Glutamatergic neuron (in vitro differentiated cells): ENCODE measurements at regions not wholly inside any gene's neighbourhood (a gene's known extent, or its start where the extent isn't known, plus 50 kb on each side); places are given as distances from the start of the nearest gene placed in this dataset.

Source experiments
- DNase-seq: peaks from one replicate; pipeline ENCODE4 v3.0.0; 2022
- H3K27ac Mint-ChIP-seq: one replicate; pipeline ENCODE4 v1.8.0; 2020; ENCODE audit warnings: mild to moderate bottlenecking, mixed read lengths, inconsistent platforms; ENCODE audit not compliant: unreplicated experiment
- H3K27me3 Mint-ChIP-seq: one replicate; pipeline ENCODE4 v1.8.0; 2020; ENCODE audit warnings: mild to moderate bottlenecking, moderate library complexity, mixed read lengths, inconsistent platforms; ENCODE audit not compliant: unreplicated experiment
- H3K36me3 Mint-ChIP-seq: one replicate; pipeline ENCODE4 v1.8.0; 2020; ENCODE audit warnings: mild to moderate bottlenecking, mixed read lengths, inconsistent platforms; ENCODE audit not compliant: unreplicated experiment
- H3K4me1 Mint-ChIP-seq: one replicate; pipeline ENCODE4 v1.8.0; 2020; ENCODE audit warnings: mild to moderate bottlenecking, low read depth, mixed read lengths, inconsistent platforms; ENCODE audit not compliant: unreplicated experiment
- H3K4me3 Mint-ChIP-seq: one replicate; pipeline ENCODE4 v1.8.0; 2020; ENCODE audit warnings: mild to moderate bottlenecking, mixed read lengths, inconsistent platforms; ENCODE audit not compliant: unreplicated experiment
- H3K9me3 Mint-ChIP-seq: one replicate; pipeline ENCODE4 v1.8.0; 2020; ENCODE audit warnings: mild to moderate bottlenecking, moderate library complexity, mixed read lengths, inconsistent platforms; ENCODE audit not compliant: unreplicated experiment
- TF ChIP-seq, protein P1 (sequence below): fragments of 200-600 bp; sonication (generic); IDR thresholded peaks from one replicate; pipeline ENCODE4 v1.5.0; 2021; ENCODE audit not compliant: partially characterized antibody, unreplicated experiment

DNA sequence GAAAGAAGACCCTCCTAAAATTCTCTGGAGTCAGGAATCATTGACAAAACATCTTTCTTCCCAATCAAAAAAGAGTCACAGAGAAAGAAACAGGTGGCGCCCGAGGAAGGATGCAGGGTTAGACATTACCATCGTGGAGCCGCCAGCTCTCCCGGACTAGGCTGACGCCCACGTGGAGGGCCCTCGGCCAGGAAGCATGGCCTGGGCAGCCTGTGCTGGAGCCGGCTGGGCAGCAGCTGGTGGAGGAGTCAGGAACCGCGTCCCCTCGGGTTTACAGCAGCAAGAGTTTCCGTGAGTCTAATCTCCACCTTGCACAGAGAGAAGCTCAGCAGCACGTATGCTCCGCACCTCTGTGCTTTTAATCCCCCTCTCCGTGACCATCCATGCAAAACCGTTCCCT, 533.7 kb upstream of the ATP11B start:
- Mint-ChIP-seq H3K9me3 (no peaks in the 10 kb centered on the region), H3K27ac (no peak overlapping the region)

DNA sequence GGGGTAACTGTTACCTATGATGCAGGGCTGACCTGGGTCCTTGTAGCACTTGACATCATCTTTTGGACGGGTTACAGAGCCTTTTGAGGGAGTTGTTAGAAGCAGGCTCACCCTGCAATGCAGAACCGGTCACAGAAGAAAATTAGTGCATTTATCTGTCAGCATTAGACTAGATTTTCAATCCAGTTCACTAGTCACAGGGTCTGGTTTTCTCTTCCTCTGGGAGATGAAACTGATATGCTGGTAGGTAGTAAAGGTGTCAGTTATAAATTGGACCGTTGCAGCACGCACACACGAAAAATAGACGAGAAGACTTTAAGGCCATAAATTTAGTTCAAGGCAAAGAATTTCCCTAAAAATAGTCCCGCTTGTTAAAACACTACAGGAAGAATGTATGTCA, 532.3 kb upstream of the ATP11B start:
- TF ChIP-seq, protein P1, sequence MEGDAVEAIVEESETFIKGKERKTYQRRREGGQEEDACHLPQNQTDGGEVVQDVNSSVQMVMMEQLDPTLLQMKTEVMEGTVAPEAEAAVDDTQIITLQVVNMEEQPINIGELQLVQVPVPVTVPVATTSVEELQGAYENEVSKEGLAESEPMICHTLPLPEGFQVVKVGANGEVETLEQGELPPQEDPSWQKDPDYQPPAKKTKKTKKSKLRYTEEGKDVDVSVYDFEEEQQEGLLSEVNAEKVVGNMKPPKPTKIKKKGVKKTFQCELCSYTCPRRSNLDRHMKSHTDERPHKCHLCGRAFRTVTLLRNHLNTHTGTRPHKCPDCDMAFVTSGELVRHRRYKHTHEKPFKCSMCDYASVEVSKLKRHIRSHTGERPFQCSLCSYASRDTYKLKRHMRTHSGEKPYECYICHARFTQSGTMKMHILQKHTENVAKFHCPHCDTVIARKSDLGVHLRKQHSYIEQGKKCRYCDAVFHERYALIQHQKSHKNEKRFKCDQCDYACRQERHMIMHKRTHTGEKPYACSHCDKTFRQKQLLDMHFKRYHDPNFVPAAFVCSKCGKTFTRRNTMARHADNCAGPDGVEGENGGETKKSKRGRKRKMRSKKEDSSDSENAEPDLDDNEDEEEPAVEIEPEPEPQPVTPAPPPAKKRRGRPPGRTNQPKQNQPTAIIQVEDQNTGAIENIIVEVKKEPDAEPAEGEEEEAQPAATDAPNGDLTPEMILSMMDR: no peak
- Mint-ChIP-seq H3K27me3 (no peaks in the 10 kb centered on the region), H3K9me3 (no peaks in the 10 kb centered on the region), H3K4me1 (peaks cover 13% of the 10 kb centered on the region), H3K36me3 (no peaks in the 10 kb centered on the region), H3K4me3 (no peak overlapping the region), H3K27ac (no peak overlapping the region)
- DNase-seq: no peak

More for the DNA sequence above, 533.7 kb upstream of the ATP11B start:
- H3K27me3 Mint-ChIP-seq: no peaks in the 10 kb centered on the region
- H3K36me3 Mint-ChIP-seq: no peaks in the 10 kb centered on the region
- peaks cover 13% of the 10 kb centered on the region for H3K4me1 Mint-ChIP-seq
- DNase-seq: peak; percentile 69
- TF ChIP-seq, protein P1: no peak
- H3K4me3 Mint-ChIP-seq: peak overlapping the region; percentile 9

DNA sequence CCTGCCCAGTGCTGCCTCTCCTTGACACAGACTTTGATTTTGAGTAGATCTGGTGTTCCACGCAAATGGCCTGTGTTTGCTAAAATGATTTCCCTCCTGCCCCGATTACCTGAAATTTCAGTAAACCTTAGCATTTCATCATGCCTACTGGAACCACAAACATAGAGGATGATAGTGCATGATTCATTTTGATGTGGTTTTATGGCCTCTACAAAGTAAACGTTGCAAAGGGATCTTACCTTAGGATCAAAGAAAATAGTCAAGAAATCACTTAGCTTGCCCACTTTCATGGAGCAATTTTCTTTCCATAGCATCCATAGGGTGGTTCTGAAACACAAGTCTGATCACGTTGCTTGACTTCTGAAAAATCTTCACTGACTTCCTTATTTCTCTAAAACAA, 524.6 kb upstream of the ATP11B start:
- no peak for DNase-seq
- H3K4me3 Mint-ChIP-seq: no peak overlapping the region
- H3K27me3 Mint-ChIP-seq: no peaks in the 10 kb centered on the region
- no peak overlapping the region for H3K27ac Mint-ChIP-seq
- TF ChIP-seq, protein P1: no peak
- H3K36me3 Mint-ChIP-seq: no peaks in the 10 kb centered on the region
- H3K9me3 Mint-ChIP-seq: no peaks in the 10 kb centered on the region
- H3K4me1 Mint-ChIP-seq: no peaks in the 10 kb centered on the region

DNA sequence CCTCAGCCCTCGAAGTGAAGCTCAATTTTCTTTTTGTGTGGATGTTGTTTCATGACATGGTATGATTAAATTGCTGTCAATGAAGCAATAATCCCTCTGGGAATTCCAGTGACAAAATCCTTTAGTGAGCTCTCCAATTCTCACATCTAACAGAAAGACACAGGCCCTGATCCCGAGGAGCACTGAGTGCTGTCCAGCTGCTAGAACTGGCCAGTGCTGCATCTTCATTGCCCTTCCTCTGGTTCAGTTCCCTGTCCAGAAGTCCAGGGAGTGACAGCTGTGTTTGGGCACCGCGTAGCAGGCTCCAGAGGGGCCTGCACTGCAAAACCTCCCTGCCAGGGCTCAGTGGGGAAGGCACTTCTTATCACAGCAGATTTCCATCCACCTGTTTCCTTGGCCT, 516.8 kb upstream of the ATP11B start:
- H3K36me3 Mint-ChIP-seq: no peaks in the 10 kb centered on the region
- H3K27me3 Mint-ChIP-seq: no peaks in the 10 kb centered on the region
- H3K27ac Mint-ChIP-seq: peak overlapping the region; percentile 53
- TF ChIP-seq, protein P1: no peak
- peak overlapping the region; percentile 49 for H3K4me3 Mint-ChIP-seq
- H3K9me3 Mint-ChIP-seq: no peaks in the 10 kb centered on the region
- H3K4me1 Mint-ChIP-seq: peaks cover 11% of the 10 kb centered on the region
- DNase-seq: peak; percentile 12

DNA sequence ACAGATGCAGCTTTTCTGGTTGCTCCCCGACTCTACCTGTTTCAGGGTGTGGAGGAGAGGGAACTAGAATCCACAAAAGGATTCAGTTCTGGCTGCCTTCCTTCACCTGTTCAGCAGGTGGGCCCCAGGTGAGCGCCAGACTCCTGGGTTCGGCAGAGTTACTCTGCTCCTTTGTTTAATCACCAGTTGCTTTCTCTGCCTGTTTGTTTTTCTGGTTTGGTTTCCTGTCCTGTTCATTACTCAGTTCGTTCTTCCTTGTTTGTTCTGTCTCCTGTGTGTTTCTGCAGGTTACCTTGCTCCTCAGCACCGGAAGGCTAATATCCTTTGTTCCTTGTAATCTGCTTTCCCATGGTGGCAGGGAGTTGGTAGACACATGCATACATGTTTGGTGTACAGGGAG, 508.5 kb upstream of the ATP11B start:
- H3K4me3 Mint-ChIP-seq: no peak overlapping the region
- H3K4me1 Mint-ChIP-seq: no peaks in the 10 kb centered on the region
- no peak for DNase-seq
- TF ChIP-seq, protein P1: no peak
- H3K27me3 Mint-ChIP-seq: no peaks in the 10 kb centered on the region
- H3K27ac Mint-ChIP-seq: no peak overlapping the region
- H3K36me3 Mint-ChIP-seq: no peaks in the 10 kb centered on the region
- H3K9me3 Mint-ChIP-seq: no peaks in the 10 kb centered on the region
